PC-9 (cell line): ENCODE measurements at regions not wholly inside any gene's neighbourhood (a gene's known extent, or its start where the extent isn't known, plus 50 kb on each side); places are given as distances from the start of the nearest gene placed in this dataset.

Source experiments
- BruUV-seq: library from RNA; stranded (reverse); fragments of 400-500 nt; replicated peaks from 2 replicates; lab custom pipeline; 2021; lab: Mats Ljungman, UMichigan
- CTCF ChIA-PET: fragments of 300-600 bp; sonication (Branson Sonifier 250); formaldehyde crosslinking; loops from one replicate; lab custom pipeline; 2022; ENCODE audit warnings: antibody characterized with exemption; lab: Charles Lee
- POLR2A ChIA-PET: fragments of 300-600 bp; sonication (Branson Sonifier 250); formaldehyde crosslinking; loops from one replicate; lab custom pipeline; 2022; ENCODE audit warnings: antibody characterized with exemption; ENCODE audit not compliant: unreplicated experiment; lab: Charles Lee
- DNase-seq, 2 experiments: peaks; one replicate each; pipeline versions ENCODE4 v3.0.0 to v3.0.0-alpha.2; 2015 to 2022; ENCODE audit warnings: mixed read lengths in 1 of 2
- H2AFZ ChIP-seq: fragments of 200-600 bp; sonication (generic); 2 replicates; pipeline ENCODE4 v1.8.1; 2017; ENCODE audit warnings: antibody characterized with exemption
- H3F3A ChIP-seq: fragments of 200-600 bp; sonication (generic); 2 replicates; pipeline ENCODE4 v1.8.1; 2017; ENCODE audit warnings: antibody characterized with exemption, mild to moderate bottlenecking, low read depth; ENCODE audit not compliant: insufficient read depth
- H3K27ac ChIP-seq: fragments of 200-600 bp; sonication (generic); 2 replicates; pipeline ENCODE4 v1.6.1; 2016; ENCODE audit warnings: mixed run types
- H3K27me3 ChIP-seq: fragments of 200-600 bp; sonication (generic); 2 replicates; pipeline ENCODE4 v1.6.1; 2016; ENCODE audit warnings: low read depth, mixed run types; ENCODE audit not compliant: insufficient read depth
- H3K36me3 ChIP-seq: fragments of 200-600 bp; sonication (generic); 2 replicates; pipeline ENCODE4 v1.6.1; 2016; ENCODE audit warnings: low read depth, mixed run types
- H3K4me1 ChIP-seq: fragments of 200-600 bp; sonication (generic); replicated peaks from 2 replicates; pipeline ENCODE4 v1.6.1; 2016; ENCODE audit warnings: mixed run types; ENCODE audit not compliant: insufficient read depth
- H3K4me2 ChIP-seq: fragments of 200-600 bp; sonication (generic); 2 replicates; pipeline ENCODE4 v1.6.1; 2017; ENCODE audit warnings: mixed run types
- H3K4me3 ChIP-seq: fragments of 200-600 bp; sonication (generic); 2 replicates; pipeline ENCODE4 v1.6.1; 2016; ENCODE audit warnings: mixed run types
- H3K79me2 ChIP-seq: fragments of 200-600 bp; sonication (generic); 2 replicates; pipeline ENCODE4 v1.6.1; 2017; ENCODE audit warnings: low read depth, mixed run types
- H3K9me2 ChIP-seq: fragments of 200-600 bp; sonication (generic); 2 replicates; pipeline ENCODE4 v1.8.1; 2017; ENCODE audit warnings: mild to moderate bottlenecking; ENCODE audit not compliant: insufficient read depth
- H3K9me3 ChIP-seq: fragments of 200-600 bp; sonication (generic); 2 replicates; pipeline ENCODE4 v1.8.1; 2016; ENCODE audit warnings: low read depth; ENCODE audit not compliant: insufficient read depth
- H4K20me1 ChIP-seq: fragments of 200-600 bp; sonication (generic); 2 replicates; pipeline ENCODE4 v1.8.1; 2017; ENCODE audit not compliant: insufficient read depth
- EZH2 ChIP-seq: fragments of 200-600 bp; sonication (generic); IDR thresholded peaks from 2 replicates; pipeline ENCODE4 v1.8.0; 2017; ENCODE audit warnings: antibody characterized with exemption, low read depth
- intact Hi-C: fragments of 100-400 bp; cut with micrococcal nuclease; formaldehyde crosslinking; loops from one replicate; pipeline ENCODE4 v1.10.0; 2022; ENCODE audit not compliant: unreplicated experiment
- TF ChIP-seq, protein P1 (sequence below): fragments of 200-600 bp; sonication (generic); conservative IDR thresholded peaks from 2 replicates; pipeline ENCODE4 v1.6.1; 2017; ENCODE audit warnings: mixed run types, antibody characterized with exemption, mild to moderate bottlenecking, moderate library complexity

DNA sequence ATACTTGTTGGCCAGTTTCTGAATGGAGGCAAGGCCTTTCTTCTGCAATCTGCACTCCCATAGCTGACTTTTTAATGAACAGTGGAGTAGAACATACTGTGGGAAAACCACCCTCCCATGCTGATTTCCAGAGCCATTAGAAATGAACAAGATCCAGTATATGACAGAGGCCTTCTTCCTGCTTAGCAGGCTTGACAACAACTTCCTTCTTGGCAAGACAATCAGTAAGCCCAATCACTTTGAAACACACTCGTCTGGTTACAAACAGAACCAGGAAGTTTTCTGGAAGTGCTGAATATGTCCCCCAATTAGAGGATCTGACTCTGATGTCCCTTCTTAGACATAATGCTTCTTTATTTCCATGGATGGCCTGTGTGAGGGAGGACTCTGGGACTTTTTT lies 103.4 kb downstream of the SAMD9 start:
- Histone ChIP-seq H3K27ac (no peak overlapping the region), H3K9me3 (no peaks in the 10 kb centered on the region), H3F3A (no peaks in the 10 kb centered on the region), H3K79me2 (no peaks in the 10 kb centered on the region), H3K4me1 (no peaks in the 10 kb centered on the region), H3K36me3 (no peaks in the 10 kb centered on the region), H3K4me3 (no peak overlapping the region), H3K9me2 (0 out of 2 replicates have a peak, but pooled peaks cover 5% of the 10 kb centered on the region), H3K4me2 (no peak overlapping the region), H2AFZ (0 out of 2 replicates have a peak overlapping the region, but pooled peaks have one; percentile 40), H4K20me1 (no peaks in the 10 kb centered on the region), H3K27me3 (no peaks in the 10 kb centered on the region)
- no peak for TF ChIP-seq EZH2
- TF ChIP-seq, protein P1, sequence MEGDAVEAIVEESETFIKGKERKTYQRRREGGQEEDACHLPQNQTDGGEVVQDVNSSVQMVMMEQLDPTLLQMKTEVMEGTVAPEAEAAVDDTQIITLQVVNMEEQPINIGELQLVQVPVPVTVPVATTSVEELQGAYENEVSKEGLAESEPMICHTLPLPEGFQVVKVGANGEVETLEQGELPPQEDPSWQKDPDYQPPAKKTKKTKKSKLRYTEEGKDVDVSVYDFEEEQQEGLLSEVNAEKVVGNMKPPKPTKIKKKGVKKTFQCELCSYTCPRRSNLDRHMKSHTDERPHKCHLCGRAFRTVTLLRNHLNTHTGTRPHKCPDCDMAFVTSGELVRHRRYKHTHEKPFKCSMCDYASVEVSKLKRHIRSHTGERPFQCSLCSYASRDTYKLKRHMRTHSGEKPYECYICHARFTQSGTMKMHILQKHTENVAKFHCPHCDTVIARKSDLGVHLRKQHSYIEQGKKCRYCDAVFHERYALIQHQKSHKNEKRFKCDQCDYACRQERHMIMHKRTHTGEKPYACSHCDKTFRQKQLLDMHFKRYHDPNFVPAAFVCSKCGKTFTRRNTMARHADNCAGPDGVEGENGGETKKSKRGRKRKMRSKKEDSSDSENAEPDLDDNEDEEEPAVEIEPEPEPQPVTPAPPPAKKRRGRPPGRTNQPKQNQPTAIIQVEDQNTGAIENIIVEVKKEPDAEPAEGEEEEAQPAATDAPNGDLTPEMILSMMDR = no peak
- ChIA-PET POLR2A (no interaction called here), CTCF (no interaction called here)
- intact Hi-C loops = no loop called here
- DNase-seq = peak in 1 of 2 experiments; percentile 39
- BruUV-seq = no TSS peak

DNA sequence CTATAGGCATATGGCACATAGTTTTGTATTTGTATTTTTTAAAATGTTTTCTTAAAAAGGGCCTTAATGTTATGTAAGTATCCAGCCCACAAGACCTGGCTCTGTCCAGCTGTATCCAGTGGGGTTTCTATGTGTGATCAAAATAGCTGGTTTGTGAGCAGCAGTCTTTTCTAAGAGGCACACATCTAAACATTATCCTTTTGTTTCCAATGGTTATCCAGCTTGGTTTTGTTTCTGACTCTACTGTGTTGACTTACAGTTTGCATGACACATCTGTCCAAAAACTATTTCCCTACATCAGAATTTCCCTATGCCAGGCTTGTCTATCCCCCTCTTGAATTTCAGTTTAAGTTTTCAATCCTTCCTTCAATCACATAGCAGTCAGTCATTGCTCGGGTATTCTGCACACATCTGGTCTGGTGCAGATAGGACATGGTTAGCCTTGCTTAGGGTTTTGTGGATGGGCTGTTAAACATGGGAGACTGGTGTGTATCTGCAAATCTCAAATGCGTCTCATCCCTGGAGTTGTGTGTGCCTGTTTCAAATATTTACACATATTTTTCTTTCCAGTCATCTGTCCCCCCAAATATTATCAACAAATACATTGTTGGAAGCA lies 104.2 kb downstream of the SAMD9 start:
- no peaks in the 10 kb centered on the region for H3K9me3 ChIP-seq
- TF ChIP-seq, protein P1 = no peak
- TF ChIP-seq EZH2 = no peak
- H3K27ac ChIP-seq = no peak overlapping the region
- no peak overlapping the region for H3K4me3 ChIP-seq
- ChIA-PET CTCF (no interaction called here), POLR2A (no interaction called here)
- H3K36me3 ChIP-seq = no peaks in the 10 kb centered on the region
- no peak overlapping the region for H3K4me2 ChIP-seq
- H3F3A ChIP-seq = no peaks in the 10 kb centered on the region
- no TSS peak for BruUV-seq
- no peak overlapping the region for H2AFZ ChIP-seq
- intact Hi-C loops = no loop called here
- no peaks in the 10 kb centered on the region for H3K4me1 ChIP-seq
- H4K20me1 ChIP-seq = no peaks in the 10 kb centered on the region
- DNase-seq = no peak
- no peaks in the 10 kb centered on the region for H3K79me2 ChIP-seq
- H3K9me2 ChIP-seq = 0 out of 2 replicates have a peak, but pooled peaks cover 5% of the 10 kb centered on the region
- H3K27me3 ChIP-seq = no peaks in the 10 kb centered on the region

DNA sequence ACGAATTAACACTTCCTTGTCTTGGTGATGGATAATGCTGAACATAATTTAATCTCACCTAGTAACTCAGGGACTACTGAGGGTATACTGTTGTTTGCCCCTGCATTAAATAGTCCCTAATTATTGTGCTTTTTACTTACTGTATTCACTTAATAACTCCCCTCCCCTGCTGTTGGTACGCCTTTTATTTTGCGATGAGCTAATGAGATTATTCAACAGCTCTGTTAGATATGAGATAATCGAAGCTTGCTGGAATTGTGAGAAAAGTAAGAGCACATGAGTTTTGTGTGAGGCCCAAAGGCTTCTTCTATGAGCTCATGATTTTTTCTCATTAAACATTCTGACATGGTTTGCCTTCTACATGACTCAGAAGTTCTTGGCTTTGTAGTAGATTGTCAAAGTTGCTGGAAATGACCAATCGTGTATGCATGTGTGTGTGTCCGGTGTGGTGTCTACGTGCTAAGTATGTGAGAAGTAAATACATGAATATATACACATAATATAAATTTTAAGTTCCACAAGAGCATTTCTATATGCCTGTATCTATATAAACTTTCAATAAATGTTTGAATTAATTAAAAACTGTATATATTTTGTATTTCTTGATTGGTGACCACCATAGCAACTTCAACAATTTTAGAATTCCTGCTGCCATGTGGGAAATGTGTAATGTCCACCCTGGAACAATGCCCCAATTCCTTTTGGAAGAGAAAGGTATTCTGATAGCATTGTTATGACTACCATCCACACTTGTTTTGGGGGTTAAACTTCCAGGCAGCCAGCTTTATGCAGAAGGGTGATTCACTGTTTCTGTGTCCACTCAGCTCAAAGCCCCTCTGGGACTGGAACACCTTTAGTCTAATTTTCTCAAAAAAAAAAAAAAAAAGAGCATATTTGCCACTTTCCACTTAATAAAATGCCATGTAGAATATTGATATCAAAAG lies 106.2 kb downstream of the SAMD9 start:
- no peak overlapping the region for H3K4me2 ChIP-seq
- no peaks in the 10 kb centered on the region for H3K36me3 ChIP-seq
- H4K20me1 ChIP-seq = no peaks in the 10 kb centered on the region
- H3K4me1 ChIP-seq = no peaks in the 10 kb centered on the region
- H3K79me2 ChIP-seq = no peaks in the 10 kb centered on the region
- POLR2A ChIA-PET = no interaction called here
- CTCF ChIA-PET = interaction anchor here (0.7 kb wide), 1 partner anchor 274 kb away, joined by 3 read pairs; no protein-coding TSS in a partner anchor
- no peak overlapping the region for H2AFZ ChIP-seq
- H3K4me3 ChIP-seq = no peak overlapping the region
- DNase-seq = no peak
- H3K27ac ChIP-seq = no peak overlapping the region
- no peaks in the 10 kb centered on the region for H3F3A ChIP-seq
- H3K9me3 ChIP-seq = no peaks in the 10 kb centered on the region
- BruUV-seq = no TSS peak
- 0 out of 2 replicates have a peak, but pooled peaks cover 5% of the 10 kb centered on the region for H3K9me2 ChIP-seq
- intact Hi-C loops = no loop called here
- no peak for TF ChIP-seq EZH2
- TF ChIP-seq, protein P1 = no peak
- H3K27me3 ChIP-seq = no peaks in the 10 kb centered on the region
